IMR-90 (cell line): ENCODE measurements at regions not wholly inside any gene's neighbourhood (a gene's known extent, or its start where the extent isn't known, plus 50 kb on each side); places are given as distances from the start of the nearest gene placed in this dataset.

ENCODE experiments used
- ATAC-seq: fragments of 200-7000 bp; cut with Tn5 transposase; 2 replicates; pipeline ENCODE4 v1.9.1; 2020; ENCODE audit warnings: low read depth, mild to moderate bottlenecking, moderate library complexity
- BruUV-seq: library from RNA; stranded (reverse); fragments of 400-500 nt; replicated peaks from 2 replicates; lab custom pipeline; 2021; lab: Mats Ljungman, UMichigan
- CTCF ChIA-PET: fragments of 300-600 bp; formaldehyde crosslinking; extraction: SDS; loops from one replicate; lab custom pipeline; 2021; ENCODE audit warnings: antibody characterized with exemption; lab: Yijun Ruan, JAX
- POLR2A ChIA-PET: fragments of 300-600 bp; sonication (Branson Sonifier 250); formaldehyde crosslinking; loops from one replicate; lab custom pipeline; 2022; ENCODE audit warnings: antibody characterized with exemption; ENCODE audit not compliant: unreplicated experiment; lab: Charles Lee
- DNase-seq: peaks from one replicate; pipeline ENCODE4 v3.0.0; 2013
- H2AFZ ChIP-seq: replicated peaks from 2 replicates; pipeline ENCODE3; 2013; ENCODE audit warnings: low read length, mild to moderate bottlenecking; ENCODE audit not compliant: poor library complexity
- H2AK5ac ChIP-seq: 2 replicates; pipeline ENCODE4 v1.6.1; 2013; ENCODE audit warnings: low read depth, low read length, inconsistent platforms
- H2AK9ac ChIP-seq: replicated peaks from 2 replicates; pipeline ENCODE3; 2013; ENCODE audit warnings: mild to moderate bottlenecking, low read depth, low read length, moderate library complexity; ENCODE audit not compliant: poor library complexity
- H2BK120ac ChIP-seq: 2 replicates; pipeline ENCODE4 v1.6.1; 2013; ENCODE audit warnings: low read depth, low read length, inconsistent platforms
- H2BK15ac ChIP-seq: 3 replicates; pipeline ENCODE4 v1.6.1; 2013; ENCODE audit warnings: low read depth, low read length, inconsistent platforms
- H2BK20ac ChIP-seq: 2 replicates; pipeline ENCODE4 v1.6.1; 2013; ENCODE audit warnings: low read depth, mild to moderate bottlenecking, inconsistent platforms, low read length, moderate library complexity
- H2BK5ac ChIP-seq: 2 replicates; pipeline ENCODE4 v1.6.1; 2013; ENCODE audit warnings: mild to moderate bottlenecking, low read depth, low read length, inconsistent platforms; ENCODE audit not compliant: poor library complexity, severe bottlenecking
- H3K14ac ChIP-seq: replicated peaks from 2 replicates; pipeline ENCODE4 v1.6.1; 2013; ENCODE audit warnings: low read depth, low read length, inconsistent platforms
- H3K18ac ChIP-seq: 2 replicates; pipeline ENCODE4 v1.6.1; 2013; ENCODE audit warnings: low read depth, low read length, control low read depth
- H3K23ac ChIP-seq: 2 replicates; pipeline ENCODE4 v1.6.1; 2013; ENCODE audit warnings: low read depth, low read length, inconsistent platforms
- H3K27ac ChIP-seq: 2 replicates; pipeline ENCODE4 v1.5.1; 2013; ENCODE audit warnings: mild to moderate bottlenecking, control low read depth, low read length; ENCODE audit not compliant: insufficient read depth
- H3K27me3 ChIP-seq: 2 replicates; pipeline ENCODE4 v1.6.1; 2013; ENCODE audit warnings: low read length; ENCODE audit not compliant: control insufficient read depth, insufficient read depth
- H3K36me3 ChIP-seq: 2 replicates; pipeline ENCODE4 v1.6.1; 2013; ENCODE audit warnings: low read length, mixed read lengths; ENCODE audit not compliant: control insufficient read depth, insufficient read depth
- H3K4ac ChIP-seq: 2 replicates; pipeline ENCODE4 v1.6.1; 2013; ENCODE audit warnings: low read depth, low read length, inconsistent platforms
- H3K4me1 ChIP-seq: 2 replicates; pipeline ENCODE4 v1.6.1; 2013; ENCODE audit warnings: low read length, mixed read lengths; ENCODE audit not compliant: control insufficient read depth, insufficient read depth
- H3K4me2 ChIP-seq: 2 replicates; pipeline ENCODE4 v1.6.1; 2013; ENCODE audit warnings: low read depth, mild to moderate bottlenecking, control low read depth, low read length, moderate library complexity
- H3K4me3 ChIP-seq: 2 replicates; pipeline ENCODE4 v1.5.1; 2013; ENCODE audit warnings: low read depth, mild to moderate bottlenecking, control low read depth, low read length, moderate library complexity; ENCODE audit not compliant: insufficient read depth
- H3K56ac ChIP-seq: 2 replicates; pipeline ENCODE4 v1.6.1; 2013; ENCODE audit warnings: low read length, inconsistent platforms; ENCODE audit not compliant: insufficient read depth; ENCODE audit errors: extremely low read depth
- H3K79me1 ChIP-seq, 2 experiments: 2 replicates each; pipeline ENCODE4 v1.6.1; 2013; ENCODE audit warnings: low read length in 2 of 2, inconsistent platforms in 1 of 2, low read depth in 1 of 2
- H3K9ac ChIP-seq: 2 replicates; pipeline ENCODE4 v1.6.1; 2013; ENCODE audit warnings: low read depth, low read length, control low read depth
- H3K9me1 ChIP-seq: 2 replicates; pipeline ENCODE4 v1.6.1; 2013; ENCODE audit warnings: low read length, inconsistent platforms; ENCODE audit not compliant: insufficient read depth
- H3K9me3 ChIP-seq: 2 replicates; pipeline ENCODE4 v1.6.1; 2013; ENCODE audit warnings: low read length; ENCODE audit not compliant: control insufficient read depth, insufficient read depth
- H4K20me1 ChIP-seq: 2 replicates; pipeline ENCODE4 v1.6.1; 2013; ENCODE audit warnings: low read length, inconsistent platforms; ENCODE audit not compliant: insufficient read depth
- H4K5ac ChIP-seq: 2 replicates; pipeline ENCODE4 v1.6.1; 2013; ENCODE audit warnings: mild to moderate bottlenecking, low read depth, low read length, control low read depth
- H4K8ac ChIP-seq, 2 experiments: 2 replicates each; pipeline ENCODE4 v1.6.1; 2013; ENCODE audit warnings: low read depth in 2 of 2, low read length in 2 of 2, control low read depth in 1 of 2, inconsistent platforms in 1 of 2
- H4K91ac ChIP-seq: 2 replicates; pipeline ENCODE4 v1.6.1; 2013; ENCODE audit warnings: low read depth, low read length, inconsistent platforms; ENCODE audit not compliant: insufficient read depth
- CHD1 ChIP-seq: IDR thresholded peaks from 2 replicates; pipeline ENCODE4 v1.6.1; 2012; ENCODE audit warnings: low read depth, low read length, improper control_type of control experiment
- MAFK ChIP-seq: IDR thresholded peaks from 2 replicates; pipeline ENCODE4 v1.6.1; 2012; ENCODE audit warnings: low read depth, low read length, improper control_type of control experiment
- POLR2A ChIP-seq: IDR thresholded peaks from 2 replicates; pipeline ENCODE4 v1.6.1; 2012; ENCODE audit warnings: mild to moderate bottlenecking, low read depth, low read length
- WGBS, 2 experiments: methylation state at CpG; one replicate each; pipeline versions ENCODE4 v1.1.5 to v1.1.7; 2013; ENCODE audit warnings: missing lambda C conversion rate in 2 of 2; ENCODE audit not compliant: insufficient read length in 1 of 2; ENCODE audit errors: extremely low coverage in 2 of 2; 5-methylcytosine and 5-hydroxymethylcytosine counted together
- dilution Hi-C: fragments of 300-500 bp; cut with HindIII; formaldehyde crosslinking; loops from one replicate; pipeline ENCODE4 v1.14.3; 2018; ENCODE audit warnings: low sequenced_read_pairs; ENCODE audit not compliant: unreplicated experiment
- in situ Hi-C: fragments of 300-500 bp; cut with MboI; formaldehyde crosslinking; loops from 3 replicates; pipeline ENCODE4 v1.14.3; 2019; ENCODE audit warnings: low sequenced_read_pairs, inconsistent platforms, mixed read lengths
- intact Hi-C: fragments of 100-400 bp; cut with micrococcal nuclease; formaldehyde crosslinking; loops from 2 replicates; pipeline ENCODE4 v1.10.0; 2022

GRCh38 chr2:5370158-5370557 is 322.0 kb upstream of the SOX11 start:
- WGBS, 2 experiments = no CpG with 5 or more reads among the region's 5 CpGs
- intact Hi-C loops (no loop called here), dilution Hi-C loops (no loop called here), in situ Hi-C loops (no loop called here)
- Histone ChIP-seq H3K4me3 (no peak overlapping the region), H3K14ac (no peak overlapping the region), H2BK20ac (no peak overlapping the region), H3K18ac (no peak overlapping the region), H3K79me1 (no peaks in the 10 kb centered on the region), H4K5ac (no peak overlapping the region), H3K23ac (no peak overlapping the region), H3K9me3 (0 out of 2 replicates have a peak, but pooled peaks cover 11% of the 10 kb centered on the region), H3K27ac (no peak overlapping the region), H3K4ac (no peak overlapping the region), H3K36me3 (no peaks in the 10 kb centered on the region), H3K4me2 (no peak overlapping the region), H2BK120ac (no peak overlapping the region), H3K27me3 (no peaks in the 10 kb centered on the region), H2AFZ (no peak overlapping the region), H3K4me1 (no peaks in the 10 kb centered on the region), H4K8ac (no peak overlapping the region), H3K9ac (no peak overlapping the region), H4K20me1 (no peaks in the 10 kb centered on the region), H4K91ac (no peak overlapping the region), H2BK15ac (no peak overlapping the region), H2BK5ac (no peak overlapping the region), H2AK5ac (no peak overlapping the region), H3K9me1 (no peaks in the 10 kb centered on the region), H2AK9ac (no peak overlapping the region), H3K56ac (no peak overlapping the region)
- ATAC-seq = no peak
- no peak for DNase-seq
- POLR2A ChIA-PET = no interaction called here
- CTCF ChIA-PET = no interaction called here
- TF ChIP-seq POLR2A (no peak), CHD1 (no peak), MAFK (no peak)
- BruUV-seq = no TSS peak
